ENCODE measurements at regions not wholly inside any gene's neighbourhood (a gene's known extent, or its start where the extent isn't known, plus 50 kb on each side); places are given as distances from the start of the nearest gene placed in this dataset.

DNA sequence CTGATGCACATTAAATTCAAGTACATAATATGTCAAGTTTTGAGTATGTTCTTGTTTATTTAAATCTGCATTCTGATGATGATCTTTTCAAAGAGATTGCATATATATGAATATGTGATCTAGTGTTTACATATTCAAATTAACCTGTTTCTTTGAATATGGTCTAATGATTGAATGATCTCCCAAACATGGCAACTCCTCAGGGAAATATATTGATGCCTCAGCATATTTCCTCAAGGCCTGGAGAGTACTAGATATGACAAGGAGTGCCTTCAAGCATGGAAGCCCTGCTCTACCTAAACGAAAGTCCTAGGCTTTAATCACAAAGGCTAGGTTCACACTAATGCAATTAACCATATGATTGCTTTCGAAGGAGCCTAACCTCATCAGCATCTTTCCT is 532.8 kb downstream of the ZIC1 start:
- TF ChIP-seq, protein P1, sequence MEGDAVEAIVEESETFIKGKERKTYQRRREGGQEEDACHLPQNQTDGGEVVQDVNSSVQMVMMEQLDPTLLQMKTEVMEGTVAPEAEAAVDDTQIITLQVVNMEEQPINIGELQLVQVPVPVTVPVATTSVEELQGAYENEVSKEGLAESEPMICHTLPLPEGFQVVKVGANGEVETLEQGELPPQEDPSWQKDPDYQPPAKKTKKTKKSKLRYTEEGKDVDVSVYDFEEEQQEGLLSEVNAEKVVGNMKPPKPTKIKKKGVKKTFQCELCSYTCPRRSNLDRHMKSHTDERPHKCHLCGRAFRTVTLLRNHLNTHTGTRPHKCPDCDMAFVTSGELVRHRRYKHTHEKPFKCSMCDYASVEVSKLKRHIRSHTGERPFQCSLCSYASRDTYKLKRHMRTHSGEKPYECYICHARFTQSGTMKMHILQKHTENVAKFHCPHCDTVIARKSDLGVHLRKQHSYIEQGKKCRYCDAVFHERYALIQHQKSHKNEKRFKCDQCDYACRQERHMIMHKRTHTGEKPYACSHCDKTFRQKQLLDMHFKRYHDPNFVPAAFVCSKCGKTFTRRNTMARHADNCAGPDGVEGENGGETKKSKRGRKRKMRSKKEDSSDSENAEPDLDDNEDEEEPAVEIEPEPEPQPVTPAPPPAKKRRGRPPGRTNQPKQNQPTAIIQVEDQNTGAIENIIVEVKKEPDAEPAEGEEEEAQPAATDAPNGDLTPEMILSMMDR (conservative IDR thresholded peaks at IDR 0.05; ENCODE audit: low read depth in 2 of 2) = no peak
- no peak for TF ChIP-seq EZH2 (IDR thresholded peaks at IDR 0.05; ENCODE audit: low read depth, unreplicated experiment)
- no peak for TF ChIP-seq POLR2AphosphoS5 (IDR thresholded peaks at IDR 0.05; ENCODE audit: low read depth)
- TF ChIP-seq, protein P2, sequence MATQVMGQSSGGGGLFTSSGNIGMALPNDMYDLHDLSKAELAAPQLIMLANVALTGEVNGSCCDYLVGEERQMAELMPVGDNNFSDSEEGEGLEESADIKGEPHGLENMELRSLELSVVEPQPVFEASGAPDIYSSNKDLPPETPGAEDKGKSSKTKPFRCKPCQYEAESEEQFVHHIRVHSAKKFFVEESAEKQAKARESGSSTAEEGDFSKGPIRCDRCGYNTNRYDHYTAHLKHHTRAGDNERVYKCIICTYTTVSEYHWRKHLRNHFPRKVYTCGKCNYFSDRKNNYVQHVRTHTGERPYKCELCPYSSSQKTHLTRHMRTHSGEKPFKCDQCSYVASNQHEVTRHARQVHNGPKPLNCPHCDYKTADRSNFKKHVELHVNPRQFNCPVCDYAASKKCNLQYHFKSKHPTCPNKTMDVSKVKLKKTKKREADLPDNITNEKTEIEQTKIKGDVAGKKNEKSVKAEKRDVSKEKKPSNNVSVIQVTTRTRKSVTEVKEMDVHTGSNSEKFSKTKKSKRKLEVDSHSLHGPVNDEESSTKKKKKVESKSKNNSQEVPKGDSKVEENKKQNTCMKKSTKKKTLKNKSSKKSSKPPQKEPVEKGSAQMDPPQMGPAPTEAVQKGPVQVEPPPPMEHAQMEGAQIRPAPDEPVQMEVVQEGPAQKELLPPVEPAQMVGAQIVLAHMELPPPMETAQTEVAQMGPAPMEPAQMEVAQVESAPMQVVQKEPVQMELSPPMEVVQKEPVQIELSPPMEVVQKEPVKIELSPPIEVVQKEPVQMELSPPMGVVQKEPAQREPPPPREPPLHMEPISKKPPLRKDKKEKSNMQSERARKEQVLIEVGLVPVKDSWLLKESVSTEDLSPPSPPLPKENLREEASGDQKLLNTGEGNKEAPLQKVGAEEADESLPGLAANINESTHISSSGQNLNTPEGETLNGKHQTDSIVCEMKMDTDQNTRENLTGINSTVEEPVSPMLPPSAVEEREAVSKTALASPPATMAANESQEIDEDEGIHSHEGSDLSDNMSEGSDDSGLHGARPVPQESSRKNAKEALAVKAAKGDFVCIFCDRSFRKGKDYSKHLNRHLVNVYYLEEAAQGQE (IDR thresholded peaks at IDR 0.05; ENCODE audit: unreplicated experiment) = no peak
- no peak for TF ChIP-seq EZH2phosphoT487 (IDR thresholded peaks at IDR 0.05; ENCODE audit: unreplicated experiment)
- no peak for TF ChIP-seq JUNB (IDR thresholded peaks at IDR 0.05; ENCODE audit: unreplicated experiment)
- TF ChIP-seq NANOG (IDR thresholded peaks at IDR 0.05; ENCODE audit: borderline replicate concordance) = no peak
- TF ChIP-seq, protein P3, sequence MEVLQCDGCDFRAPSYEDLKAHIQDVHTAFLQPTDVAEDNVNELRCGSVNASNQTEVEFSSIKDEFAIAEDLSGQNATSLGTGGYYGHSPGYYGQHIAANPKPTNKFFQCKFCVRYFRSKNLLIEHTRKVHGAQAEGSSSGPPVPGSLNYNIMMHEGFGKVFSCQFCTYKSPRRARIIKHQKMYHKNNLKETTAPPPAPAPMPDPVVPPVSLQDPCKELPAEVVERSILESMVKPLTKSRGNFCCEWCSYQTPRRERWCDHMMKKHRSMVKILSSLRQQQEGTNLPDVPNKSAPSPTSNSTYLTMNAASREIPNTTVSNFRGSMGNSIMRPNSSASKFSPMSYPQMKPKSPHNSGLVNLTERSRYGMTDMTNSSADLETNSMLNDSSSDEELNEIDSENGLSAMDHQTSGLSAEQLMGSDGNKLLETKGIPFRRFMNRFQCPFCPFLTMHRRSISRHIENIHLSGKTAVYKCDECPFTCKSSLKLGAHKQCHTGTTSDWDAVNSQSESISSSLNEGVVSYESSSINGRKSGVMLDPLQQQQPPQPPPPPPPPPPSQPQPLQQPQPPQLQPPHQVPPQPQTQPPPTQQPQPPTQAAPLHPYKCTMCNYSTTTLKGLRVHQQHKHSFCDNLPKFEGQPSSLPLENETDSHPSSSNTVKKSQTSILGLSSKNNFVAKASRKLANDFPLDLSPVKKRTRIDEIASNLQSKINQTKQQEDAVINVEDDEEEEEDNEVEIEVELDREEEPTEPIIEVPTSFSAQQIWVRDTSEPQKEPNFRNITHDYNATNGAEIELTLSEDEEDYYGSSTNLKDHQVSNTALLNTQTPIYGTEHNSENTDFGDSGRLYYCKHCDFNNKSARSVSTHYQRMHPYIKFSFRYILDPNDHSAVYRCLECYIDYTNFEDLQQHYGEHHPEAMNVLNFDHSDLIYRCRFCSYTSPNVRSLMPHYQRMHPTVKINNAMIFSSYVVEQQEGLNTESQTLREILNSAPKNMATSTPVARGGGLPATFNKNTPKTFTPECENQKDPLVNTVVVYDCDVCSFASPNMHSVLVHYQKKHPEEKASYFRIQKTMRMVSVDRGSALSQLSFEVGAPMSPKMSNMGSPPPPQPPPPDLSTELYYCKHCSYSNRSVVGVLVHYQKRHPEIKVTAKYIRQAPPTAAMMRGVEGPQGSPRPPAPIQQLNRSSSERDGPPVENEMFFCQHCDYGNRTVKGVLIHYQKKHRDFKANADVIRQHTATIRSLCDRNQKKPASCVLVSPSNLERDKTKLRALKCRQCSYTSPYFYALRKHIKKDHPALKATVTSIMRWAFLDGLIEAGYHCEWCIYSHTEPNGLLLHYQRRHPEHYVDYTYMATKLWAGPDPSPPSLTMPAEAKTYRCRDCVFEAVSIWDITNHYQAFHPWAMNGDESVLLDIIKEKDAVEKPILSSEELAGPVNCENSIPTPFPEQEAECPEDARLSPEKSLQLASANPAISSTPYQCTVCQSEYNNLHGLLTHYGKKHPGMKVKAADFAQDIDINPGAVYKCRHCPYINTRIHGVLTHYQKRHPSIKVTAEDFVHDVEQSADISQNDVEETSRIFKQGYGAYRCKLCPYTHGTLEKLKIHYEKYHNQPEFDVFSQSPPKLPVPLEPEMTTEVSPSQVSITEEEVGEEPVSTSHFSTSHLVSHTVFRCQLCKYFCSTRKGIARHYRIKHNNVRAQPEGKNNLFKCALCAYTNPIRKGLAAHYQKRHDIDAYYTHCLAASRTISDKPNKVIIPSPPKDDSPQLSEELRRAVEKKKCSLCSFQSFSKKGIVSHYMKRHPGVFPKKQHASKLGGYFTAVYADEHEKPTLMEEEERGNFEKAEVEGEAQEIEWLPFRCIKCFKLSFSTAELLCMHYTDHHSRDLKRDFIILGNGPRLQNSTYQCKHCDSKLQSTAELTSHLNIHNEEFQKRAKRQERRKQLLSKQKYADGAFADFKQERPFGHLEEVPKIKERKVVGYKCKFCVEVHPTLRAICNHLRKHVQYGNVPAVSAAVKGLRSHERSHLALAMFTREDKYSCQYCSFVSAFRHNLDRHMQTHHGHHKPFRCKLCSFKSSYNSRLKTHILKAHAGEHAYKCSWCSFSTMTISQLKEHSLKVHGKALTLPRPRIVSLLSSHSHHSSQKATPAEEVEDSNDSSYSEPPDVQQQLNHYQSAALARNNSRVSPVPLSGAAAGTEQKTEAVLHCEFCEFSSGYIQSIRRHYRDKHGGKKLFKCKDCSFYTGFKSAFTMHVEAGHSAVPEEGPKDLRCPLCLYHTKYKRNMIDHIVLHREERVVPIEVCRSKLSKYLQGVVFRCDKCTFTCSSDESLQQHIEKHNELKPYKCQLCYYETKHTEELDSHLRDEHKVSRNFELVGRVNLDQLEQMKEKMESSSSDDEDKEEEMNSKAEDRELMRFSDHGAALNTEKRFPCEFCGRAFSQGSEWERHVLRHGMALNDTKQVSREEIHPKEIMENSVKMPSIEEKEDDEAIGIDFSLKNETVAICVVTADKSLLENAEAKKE (CRISPR knock-in tag; IDR thresholded peaks at IDR 0.05) = no peak
- TF ChIP-seq CREB1 (CRISPR knock-in tag; IDR thresholded peaks at IDR 0.05; ENCODE audit: low read depth) = no peak
- TF ChIP-seq ZNF331 (CRISPR knock-in tag; IDR thresholded peaks at IDR 0.05; ENCODE audit: low read depth) = no peak
- TF ChIP-seq, protein P4, sequence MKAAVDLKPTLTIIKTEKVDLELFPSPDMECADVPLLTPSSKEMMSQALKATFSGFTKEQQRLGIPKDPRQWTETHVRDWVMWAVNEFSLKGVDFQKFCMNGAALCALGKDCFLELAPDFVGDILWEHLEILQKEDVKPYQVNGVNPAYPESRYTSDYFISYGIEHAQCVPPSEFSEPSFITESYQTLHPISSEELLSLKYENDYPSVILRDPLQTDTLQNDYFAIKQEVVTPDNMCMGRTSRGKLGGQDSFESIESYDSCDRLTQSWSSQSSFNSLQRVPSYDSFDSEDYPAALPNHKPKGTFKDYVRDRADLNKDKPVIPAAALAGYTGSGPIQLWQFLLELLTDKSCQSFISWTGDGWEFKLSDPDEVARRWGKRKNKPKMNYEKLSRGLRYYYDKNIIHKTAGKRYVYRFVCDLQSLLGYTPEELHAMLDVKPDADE (IDR thresholded peaks at IDR 0.05) = no peak

Measured in GM23338 (cell line).